HG02870 (cell line): ENCODE measurements at regions not wholly inside any gene's neighbourhood (a gene's known extent, or its start where the extent isn't known, plus 50 kb on each side); places are given as distances from the start of the nearest gene placed in this dataset.
"Not testable (repeated sequence)": the region's sequence is repeated elsewhere in the genome, so short reads cannot be mapped to it uniquely, and the experiment has no call there.

Experiments
- ATAC-seq: cut with Tn5 transposase; IDR thresholded peaks from one replicate; pipeline ENCODE4 v1.9.1; 2021; ENCODE audit warnings: mild to moderate bottlenecking, moderate library complexity; ENCODE audit not compliant: unreplicated experiment

GRCh38 chr14:28157289-28157869 lies 609.2 kb upstream of the FOXG1 start:
- ATAC-seq: no peak

- ATAC-seq: no peak
These were observed 608.4 kb upstream of the FOXG1 start for GRCh38 chr14:28157887-28158791.

- no peak for ATAC-seq
These were observed 605.5 kb upstream of the FOXG1 start for GRCh38 chr14:28161040-28161439.

- ATAC-seq: no peak
These were observed 603.4 kb upstream of the FOXG1 start for GRCh38 chr14:28163233-28163632.

GRCh38 chr14:28163897-28164296 lies 602.7 kb upstream of the FOXG1 start:
- no peak for ATAC-seq

- ATAC-seq: not testable (repeated sequence)
These were observed 578.4 kb upstream of the FOXG1 start for GRCh38 chr14:28187902-28188830.

- no peak for ATAC-seq
These were observed 569.7 kb upstream of the FOXG1 start for GRCh38 chr14:28196878-28197277.

- no peak for ATAC-seq
These were observed 546.2 kb upstream of the FOXG1 start for GRCh38 chr14:28220391-28220790.

- ATAC-seq: no peak
These were observed 525.7 kb upstream of the FOXG1 start for GRCh38 chr14:28240909-28241308.

GRCh38 chr14:28242895-28243294 lies 523.7 kb upstream of the FOXG1 start:
- no peak for ATAC-seq

GRCh38 chr14:28243600-28243999 lies 523.0 kb upstream of the FOXG1 start:
- ATAC-seq: no peak

GRCh38 chr14:28245216-28245615 lies 521.4 kb upstream of the FOXG1 start:
- no peak for ATAC-seq

- no peak for ATAC-seq
These were observed 519.1 kb upstream of the FOXG1 start for GRCh38 chr14:28247491-28247890.

- ATAC-seq: not testable (repeated sequence)
These were observed 514.5 kb upstream of the FOXG1 start for GRCh38 chr14:28252124-28252523.

GRCh38 chr14:28254768-28255167 lies 511.8 kb upstream of the FOXG1 start:
- no peak for ATAC-seq

- no peak for ATAC-seq
These were observed 502.3 kb upstream of the FOXG1 start for GRCh38 chr14:28264306-28264705.

- no peak for ATAC-seq
These were observed 494.3 kb upstream of the FOXG1 start for GRCh38 chr14:28272270-28272669.

- no peak for ATAC-seq
These were observed 486.1 kb upstream of the FOXG1 start for GRCh38 chr14:28280530-28280929.

GRCh38 chr14:28280997-28281598 lies 485.5 kb upstream of the FOXG1 start:
- ATAC-seq: no peak

GRCh38 chr14:28284546-28285300 lies 481.9 kb upstream of the FOXG1 start:
- no peak for ATAC-seq
